H1 (cell line): ENCODE measurements at regions not wholly inside any gene's neighbourhood (a gene's known extent, or its start where the extent isn't known, plus 50 kb on each side); places are given as distances from the start of the nearest gene placed in this dataset.
"Not testable (repeated sequence)": the region's sequence is repeated elsewhere in the genome, so short reads cannot be mapped to it uniquely, and the experiment has no call there.

Experiments
- ATF2 ChIP-seq: IDR thresholded peaks from 2 replicates; pipeline ENCODE4 v1.6.1; 2012; ENCODE audit warnings: low read length, inconsistent platforms
- HDAC6 ChIP-seq: IDR thresholded peaks from one replicate; pipeline ENCODE4 v1.7.1; 2012; ENCODE audit warnings: low read depth, mild to moderate bottlenecking, inconsistent platforms, low read length, moderate library complexity
- MAFK ChIP-seq: IDR thresholded peaks from 2 replicates; pipeline ENCODE4 v1.6.1; 2012; ENCODE audit warnings: low read depth, mild to moderate bottlenecking, improper control_type of control experiment, low read length
- SP1 ChIP-seq: IDR thresholded peaks from 2 replicates; pipeline ENCODE4 v1.6.1; 2011; ENCODE audit warnings: low read depth, low read length

GRCh38 chr6:121720867-121721266, 285.4 kb downstream of the GJA1 start:
- not testable (repeated sequence) for TF ChIP-seq SP1, ATF2, MAFK, HDAC6
